Fibroblast of lung (primary cell): ENCODE measurements at regions not wholly inside any gene's neighbourhood (a gene's known extent, or its start where the extent isn't known, plus 50 kb on each side); places are given as distances from the start of the nearest gene placed in this dataset.

Source experiments
- DNase-seq, 2 donors: peaks; one replicate each; pipeline versions ENCODE4 v3.0.0 to v3.0.0-alpha.2; 2010; ENCODE audit warnings: low read depth in 2 of 2
- H2AFZ ChIP-seq: 2 replicates; pipeline ENCODE4 v1.5.1; 2012; ENCODE audit warnings: low read length, control low read depth, inconsistent platforms
- H3K27ac ChIP-seq: 2 replicates; pipeline ENCODE4 v1.5.1; 2011; ENCODE audit warnings: low read length, control low read depth; ENCODE audit not compliant: insufficient read depth
- H3K27me3 ChIP-seq: 2 replicates; pipeline ENCODE4 v1.5.1; 2011; ENCODE audit warnings: mild to moderate bottlenecking, low read length; ENCODE audit not compliant: control insufficient read depth, insufficient read depth
- H3K36me3 ChIP-seq: 2 replicates; pipeline ENCODE4 v1.5.1; 2011; ENCODE audit warnings: low read length; ENCODE audit not compliant: control insufficient read depth, insufficient read depth
- H3K4me1 ChIP-seq: 2 replicates; pipeline ENCODE4 v1.5.1; 2011; ENCODE audit warnings: low read length; ENCODE audit not compliant: control insufficient read depth, insufficient read depth; ENCODE audit errors: extremely low read depth
- H3K4me2 ChIP-seq: 2 replicates; pipeline ENCODE4 v1.5.1; 2011; ENCODE audit warnings: low read length, control low read depth; ENCODE audit not compliant: insufficient read depth; ENCODE audit errors: extremely low read depth
- H3K4me3 ChIP-seq, 4 experiments: fragments of 200-600 bp in 1 of 4; sonication (generic) in 1 of 4; replicated peaks in 1 of 4; 2 replicates each; pipeline ENCODE4 v1.5.1; 2011 to 2016; ENCODE audit warnings: low read length in 4 of 4, low read depth in 3 of 4, mild to moderate bottlenecking in 3 of 4, control low read depth in 2 of 4, inconsistent platforms in 1 of 4, mixed read lengths in 1 of 4; ENCODE audit not compliant: insufficient read depth in 1 of 4; ENCODE audit errors: control extremely low read depth in 1 of 4
- H3K79me2 ChIP-seq: 2 replicates; pipeline ENCODE4 v1.5.1; 2012; ENCODE audit warnings: mild to moderate bottlenecking, low read length, inconsistent platforms; ENCODE audit not compliant: control insufficient read depth, insufficient read depth
- H3K9ac ChIP-seq: 2 replicates; pipeline ENCODE4 v1.5.1; 2011; ENCODE audit warnings: mild to moderate bottlenecking, low read length, control low read depth; ENCODE audit not compliant: insufficient read depth
- H3K9me3 ChIP-seq: 2 replicates; pipeline ENCODE4 v1.5.1; 2012; ENCODE audit warnings: low read depth, low read length; ENCODE audit not compliant: control insufficient read depth, insufficient read depth
- H4K20me1 ChIP-seq: 2 replicates; pipeline ENCODE4 v1.5.1; 2011; ENCODE audit warnings: low read length; ENCODE audit not compliant: control insufficient read depth, insufficient read depth; ENCODE audit errors: extremely low read depth
- CTCF ChIP-seq, 2 donors: IDR thresholded peaks in 1 of 2; conservative IDR thresholded peaks in 1 of 2; 1 replicate in 1 of 2; 2 replicates in 1 of 2; pipeline ENCODE4 v1.5.1; 2011 to 2012; ENCODE audit warnings: low read length in 2 of 2, control low read depth in 1 of 2, inconsistent platforms in 1 of 2, low read depth in 1 of 2, mild to moderate bottlenecking in 1 of 2
- EZH2 ChIP-seq: IDR thresholded peaks from 2 replicates; pipeline ENCODE4 v1.5.1; 2012; ENCODE audit warnings: low read length, control low read depth, mild to moderate bottlenecking; ENCODE audit errors: missing control alignments

GRCh38 chr21:15524855-15525254 is 204.9 kb upstream of the USP25 start:
- no peak overlapping the region for H3K27ac ChIP-seq
- no peaks in the 10 kb centered on the region for H3K36me3 ChIP-seq
- no peak for TF ChIP-seq CTCF (conservative IDR thresholded peaks at IDR 0.05 in 1 of 2, IDR thresholded peaks at IDR 0.05 in 1 of 2; ENCODE audit: low read depth in 1 of 2, low read length in 2 of 2)
- no peak for TF ChIP-seq EZH2
- H3K9me3 ChIP-seq: no peaks in the 10 kb centered on the region
- no peak overlapping the region for H3K9ac ChIP-seq
- DNase-seq: no peak
- no peaks in the 10 kb centered on the region for H4K20me1 ChIP-seq
- H3K4me2 ChIP-seq: no peak overlapping the region
- H3K4me3 ChIP-seq: no peak overlapping the region
- no peaks in the 10 kb centered on the region for H3K4me1 ChIP-seq
- H2AFZ ChIP-seq: no peak overlapping the region
- H3K27me3 ChIP-seq: no peaks in the 10 kb centered on the region
- no peaks in the 10 kb centered on the region for H3K79me2 ChIP-seq

- no peaks in the 10 kb centered on the region for H3K27me3 ChIP-seq
- H3K4me3 ChIP-seq: no peak overlapping the region
- no peaks in the 10 kb centered on the region for H4K20me1 ChIP-seq
- no peak overlapping the region for H3K4me2 ChIP-seq
- no peaks in the 10 kb centered on the region for H3K4me1 ChIP-seq
- H3K79me2 ChIP-seq: no peaks in the 10 kb centered on the region
- DNase-seq: no peak
- H2AFZ ChIP-seq: no peak overlapping the region
- no peaks in the 10 kb centered on the region for H3K9me3 ChIP-seq
- no peak overlapping the region for H3K27ac ChIP-seq
- no peak overlapping the region for H3K9ac ChIP-seq
- H3K36me3 ChIP-seq: no peaks in the 10 kb centered on the region
- TF ChIP-seq CTCF (conservative IDR thresholded peaks at IDR 0.05 in 1 of 2, IDR thresholded peaks at IDR 0.05 in 1 of 2; ENCODE audit: low read depth in 1 of 2, low read length in 2 of 2): no peak
- no peak for TF ChIP-seq EZH2
These were observed 203.0 kb upstream of the USP25 start for GRCh38 chr21:15526798-15527197.

GRCh38 chr21:15528346-15528745 is 201.4 kb upstream of the USP25 start:
- Histone ChIP-seq H2AFZ (no peak overlapping the region), H3K4me1 (no peaks in the 10 kb centered on the region), H3K36me3 (no peaks in the 10 kb centered on the region), H3K27ac (no peak overlapping the region), H3K4me3 (no peak overlapping the region), H3K4me2 (no peak overlapping the region), H3K27me3 (no peaks in the 10 kb centered on the region), H3K79me2 (no peaks in the 10 kb centered on the region), H4K20me1 (no peaks in the 10 kb centered on the region), H3K9ac (no peak overlapping the region), H3K9me3 (no peaks in the 10 kb centered on the region)
- TF ChIP-seq CTCF (conservative IDR thresholded peaks at IDR 0.05 in 1 of 2, IDR thresholded peaks at IDR 0.05 in 1 of 2; ENCODE audit: low read depth in 1 of 2, low read length in 2 of 2) (no peak), EZH2 (no peak)
- no peak for DNase-seq
